ENCODE measurements at regions not wholly inside any gene's neighbourhood (a gene's known extent, or its start where the extent isn't known, plus 50 kb on each side); places are given as distances from the start of the nearest gene placed in this dataset.
A peak's percentile ranks its signal among the peaks of the same experiment; 100 is the strongest.
"Not testable (repeated sequence)": the region's sequence is repeated elsewhere in the genome, so short reads cannot be mapped to it uniquely, and the experiment has no call there.

DNA sequence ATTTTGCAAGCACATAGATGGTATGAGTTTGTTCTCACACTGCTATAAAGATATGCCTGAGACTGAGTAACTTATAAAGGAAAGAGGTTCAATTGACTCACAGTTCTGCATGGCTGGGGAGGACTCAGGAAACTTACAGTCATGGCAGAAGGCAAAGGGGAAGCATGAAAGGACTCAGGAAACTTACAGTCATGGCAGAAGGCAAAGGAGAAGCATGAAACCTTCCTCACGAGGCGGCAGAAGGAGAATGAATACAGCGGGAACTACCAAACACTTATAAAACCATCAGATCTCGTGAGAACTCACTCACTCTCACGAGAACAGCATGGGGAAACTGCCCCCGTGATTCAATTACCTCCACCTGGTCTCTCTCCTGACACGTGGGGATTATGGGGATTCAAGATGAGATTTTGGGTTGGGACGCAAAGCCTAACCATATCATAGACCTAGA lies 101.9 kb upstream of the NCOR2 start:
- DNase-seq, result not testable (repeated sequence)

- DNase-seq, result no peak
Measured at GRCh38 chr12:124668602-124669001, 101.2 kb upstream of the NCOR2 start.

DNA sequence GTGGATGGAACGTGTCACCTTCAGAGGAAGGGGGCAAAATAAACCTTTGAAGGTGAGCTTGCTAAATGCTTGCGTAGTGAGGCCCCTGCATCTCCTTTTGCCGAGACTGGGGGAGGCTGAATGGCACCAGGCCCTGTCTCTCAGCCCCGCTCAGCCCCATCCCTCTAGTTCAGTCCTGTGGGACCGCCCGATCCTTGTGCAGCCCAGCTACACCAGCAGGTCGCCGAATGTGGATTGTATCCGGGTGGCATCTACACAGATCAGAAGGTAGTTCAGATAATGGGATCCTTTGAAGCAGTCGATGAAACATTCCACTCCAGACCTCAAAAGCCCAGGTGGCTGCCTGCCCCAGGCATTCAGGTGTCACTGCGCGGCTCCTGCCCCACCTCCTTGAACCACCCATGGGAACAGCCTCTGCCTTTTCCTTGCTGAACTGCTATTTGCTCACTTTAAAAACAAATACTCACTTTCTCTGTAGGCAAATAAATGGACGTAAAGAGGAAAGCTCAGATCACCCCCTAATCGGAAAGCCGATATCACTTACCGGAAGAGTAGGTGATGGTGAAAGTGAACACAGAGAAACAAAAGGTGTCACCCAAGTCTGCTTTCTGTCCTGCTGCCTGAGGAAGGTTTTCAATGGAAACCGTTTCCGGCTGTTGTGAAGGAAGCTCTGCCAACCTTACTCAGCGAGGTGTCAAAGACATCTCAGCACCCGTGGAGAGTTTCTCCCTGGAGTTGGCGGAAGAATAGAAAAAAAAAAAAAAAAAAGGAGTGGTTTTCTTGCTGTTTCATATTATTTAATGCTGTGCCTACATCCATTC lies 100.3 kb upstream of the NCOR2 start:
- peak; percentile 67 for DNase-seq

- DNase-seq, result no peak
Measured at GRCh38 chr12:124666722-124667259, 99.4 kb upstream of the NCOR2 start.

GRCh38 chr12:124665511-124665910 lies 98.1 kb upstream of the NCOR2 start:
- DNase-seq, result no peak

GRCh38 chr12:124664395-124665111 lies 97.1 kb upstream of the NCOR2 start:
- no peak for DNase-seq

DNA sequence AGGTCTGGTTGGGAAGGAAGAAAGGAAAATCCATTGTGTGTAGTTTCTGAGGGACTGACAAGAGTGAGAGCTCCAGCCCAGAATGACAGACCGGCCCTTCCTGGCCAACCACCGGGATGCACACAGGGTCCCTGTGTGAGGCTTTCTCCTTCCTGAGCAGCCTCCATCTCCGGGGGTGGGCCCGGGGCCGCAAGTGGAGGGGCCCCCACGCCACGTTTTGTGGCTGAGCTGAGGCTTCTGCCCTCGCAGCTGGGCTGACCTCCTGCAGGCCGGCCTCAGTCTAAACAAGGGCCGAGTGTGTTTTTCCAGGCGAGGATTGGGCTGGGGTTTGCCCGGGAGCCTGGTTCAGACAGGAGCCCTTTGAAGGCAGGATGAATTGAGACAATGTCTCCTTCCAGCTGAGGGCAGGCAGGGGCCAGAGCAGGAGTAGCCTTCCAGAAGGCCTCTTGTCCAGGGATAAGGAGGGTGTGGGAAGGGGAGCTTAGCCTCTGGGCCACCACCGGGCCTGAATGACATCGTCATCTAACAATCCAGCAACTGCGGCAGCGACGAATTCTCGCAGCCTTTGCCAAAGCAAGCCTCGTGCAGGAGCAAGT lies 96.5 kb upstream of the NCOR2 start:
- DNase-seq, result no peak

DNA sequence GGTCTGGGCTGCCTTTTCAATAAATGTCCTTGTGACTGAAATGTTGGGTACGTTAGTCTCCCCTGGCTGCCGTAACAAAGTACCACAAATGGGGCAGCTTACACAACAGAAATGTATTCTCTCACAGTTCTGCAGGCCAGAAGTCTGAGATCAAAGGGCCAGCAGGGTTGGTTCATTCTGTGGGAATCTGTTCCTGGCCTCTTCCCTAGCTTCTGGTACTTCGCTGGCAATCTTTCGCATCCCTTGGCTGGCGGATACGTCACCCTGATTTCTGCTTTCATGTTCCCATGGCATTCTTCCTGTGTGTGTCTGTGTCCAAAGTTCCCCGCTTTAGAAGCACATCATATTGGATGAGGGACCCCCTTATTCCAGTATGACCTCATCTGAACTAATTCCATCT lies 95.8 kb upstream of the NCOR2 start:
- no peak for DNase-seq

DNA sequence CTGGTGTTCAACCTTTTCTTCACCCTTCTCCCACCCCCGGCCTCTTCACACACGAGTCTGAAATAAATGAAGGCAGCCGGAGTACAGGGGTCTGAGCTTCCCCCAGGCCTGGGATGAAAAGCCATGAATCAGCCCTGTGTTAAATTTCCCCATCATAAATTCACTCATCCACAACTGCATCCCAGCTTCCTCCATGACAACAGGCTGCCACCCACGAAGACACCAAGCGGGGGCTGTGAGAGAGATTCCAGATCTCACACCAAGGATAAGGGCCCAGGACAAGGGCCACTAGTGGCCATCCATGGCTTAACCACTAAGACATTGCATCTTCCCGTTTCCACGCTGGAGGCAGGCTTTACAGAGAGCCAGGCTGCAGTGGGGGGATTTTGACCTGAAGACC lies 93.9 kb upstream of the NCOR2 start:
- DNase-seq, result no peak

DNA sequence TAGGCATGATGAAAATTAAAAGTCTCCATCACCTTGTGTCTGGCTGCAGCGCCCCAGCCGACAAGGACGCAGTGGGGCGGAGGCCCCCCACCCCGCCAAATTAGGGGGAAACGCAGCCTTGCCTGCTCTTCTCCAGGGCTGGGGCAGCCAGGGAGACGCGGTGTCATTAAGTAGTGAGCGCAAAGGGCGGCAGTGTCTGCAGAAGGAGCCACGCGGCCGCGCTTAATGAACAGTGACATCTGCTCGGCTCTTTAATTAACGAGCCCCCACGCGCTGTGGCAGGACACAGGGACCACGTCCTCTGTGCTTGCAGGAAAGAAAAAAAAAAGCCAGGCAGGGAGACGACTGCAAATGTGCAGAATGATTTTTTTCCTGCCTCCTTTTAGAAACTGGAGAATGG lies 93.4 kb upstream of the NCOR2 start:
- DNase-seq, result no peak

- DNase-seq, result no peak
Measured at GRCh38 chr12:124658806-124659402, 91.5 kb upstream of the NCOR2 start.

GRCh38 chr12:124658302-124658701 lies 90.9 kb upstream of the NCOR2 start:
- DNase-seq, result no peak

GRCh38 chr12:124656947-124657434 lies 89.6 kb upstream of the NCOR2 start:
- DNase-seq, result no peak

GRCh38 chr12:124655698-124656516 lies 88.5 kb upstream of the NCOR2 start:
- peak; percentile 21 for DNase-seq

DNA sequence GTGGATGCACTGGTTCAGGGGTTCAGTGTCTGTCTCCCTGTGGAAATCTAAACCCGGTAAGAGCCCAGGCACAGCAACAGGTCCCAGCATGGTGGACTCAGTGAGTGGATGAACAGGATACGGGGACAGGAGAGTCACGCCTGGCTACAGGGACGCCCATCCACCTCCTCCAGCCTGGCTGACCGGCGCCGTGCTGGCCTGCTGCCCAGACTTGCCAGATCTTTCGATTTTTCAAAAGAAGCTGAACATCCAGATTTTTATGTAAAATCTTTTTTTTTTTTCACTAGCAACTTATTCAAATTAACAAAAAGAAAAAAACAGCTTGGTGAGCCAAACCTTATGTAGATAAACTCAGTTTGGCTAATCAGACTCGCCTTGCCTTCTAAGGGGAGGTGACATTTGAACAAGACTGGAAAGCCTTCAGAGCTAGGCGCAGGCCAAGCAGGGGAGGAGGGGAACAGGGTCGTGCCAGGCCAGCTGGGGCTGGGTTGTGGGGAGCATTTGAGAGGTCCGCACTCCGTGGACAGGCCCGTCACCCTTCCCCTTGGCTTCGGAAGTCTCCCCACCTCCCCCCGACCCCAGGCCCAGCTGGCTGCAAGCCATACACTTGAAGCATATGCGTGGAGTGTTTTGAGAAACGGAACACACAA lies 87.8 kb upstream of the NCOR2 start:
- no peak for DNase-seq

GRCh38 chr12:124654666-124655047 lies 87.2 kb upstream of the NCOR2 start:
- no peak for DNase-seq

- DNase-seq, result no peak
Measured at GRCh38 chr12:124653169-124653931, 85.9 kb upstream of the NCOR2 start.

DNA sequence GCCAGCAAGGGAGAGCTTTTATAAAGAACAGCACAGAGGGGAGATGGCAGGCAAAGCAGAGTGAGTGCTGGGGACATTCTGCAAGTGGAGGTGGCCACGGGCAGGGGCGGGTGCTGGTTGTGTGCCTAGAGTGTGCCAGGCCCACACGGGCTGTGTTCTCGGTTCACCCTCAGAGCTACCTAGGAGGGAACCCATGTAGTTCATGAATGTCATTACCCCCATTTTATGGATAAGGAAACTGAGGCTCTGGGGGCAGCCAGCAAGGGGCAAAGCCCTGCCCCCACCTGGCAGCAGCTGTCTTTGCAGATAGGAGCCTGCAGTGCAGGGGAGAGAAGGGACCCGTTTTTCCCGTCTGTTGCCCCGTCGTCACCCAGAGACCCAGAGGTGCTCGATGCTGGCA lies 85.2 kb upstream of the NCOR2 start:
- no peak for DNase-seq

- no peak for DNase-seq
Measured at GRCh38 chr12:124651516-124652273, 84.3 kb upstream of the NCOR2 start.

DNA sequence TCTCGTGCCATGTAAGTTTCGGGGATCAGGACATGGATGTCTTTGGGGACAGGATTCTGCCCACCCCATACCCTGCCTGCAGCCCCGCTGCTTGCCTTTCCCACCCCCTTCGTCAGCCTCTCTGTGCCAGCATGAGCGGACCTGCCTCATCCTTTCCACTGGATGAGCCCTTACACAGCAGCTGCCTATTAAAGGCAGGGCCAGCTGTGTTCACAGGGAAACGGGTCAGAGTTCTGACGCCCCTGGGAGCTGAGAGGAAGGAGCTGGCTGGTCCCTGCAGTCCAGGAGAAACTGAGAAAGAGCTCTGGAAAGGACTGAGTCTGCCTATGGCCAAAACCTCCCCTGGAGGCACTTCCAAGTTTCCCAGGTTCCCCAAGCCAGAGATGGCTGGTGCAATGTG lies 83.5 kb upstream of the NCOR2 start:
- DNase-seq, result no peak
